ENCODE measurements at regions not wholly inside any gene's neighbourhood (a gene's known extent, or its start where the extent isn't known, plus 50 kb on each side); places are given as distances from the start of the nearest gene placed in this dataset.

GRCh38 chr6:94713446-94713845 is 863.9 kb upstream of the MANEA start:
- TF ChIP-seq CTCF (IDR thresholded peaks at IDR 0.05): no peak
- no peak for TF ChIP-seq POLR2A (IDR thresholded peaks at IDR 0.05)
